B cell (primary cell): ENCODE measurements at regions not wholly inside any gene's neighbourhood (a gene's known extent, or its start where the extent isn't known, plus 50 kb on each side); places are given as distances from the start of the nearest gene placed in this dataset.

Source experiments
- ATAC-seq: fragments of 200-7000 bp; cut with Tn5 transposase; one replicate; pipeline ENCODE4 v1.10.0; 2021; ENCODE audit warnings: low read depth, mild to moderate bottlenecking, moderate number of reproducible peaks, moderate library complexity
- CTCF ChIA-PET: fragments of 350-600 bp; sonication (Branson Sonifier 250); formaldehyde crosslinking; loops from one replicate; lab custom pipeline; 2021; ENCODE audit warnings: antibody characterized with exemption, inconsistent platforms; lab: Charles Lee
- POLR2A ChIA-PET: fragments of 350-600 bp; sonication (Branson Sonifier 250); formaldehyde crosslinking; loops from one replicate; lab custom pipeline; 2021; ENCODE audit warnings: antibody characterized with exemption; lab: Charles Lee
- DNase-seq: peaks from one replicate; pipeline ENCODE4 v3.0.0; 2013
- H2AFZ ChIP-seq: 2 replicates; pipeline ENCODE4 v1.6.1; 2012; ENCODE audit warnings: mild to moderate bottlenecking, low read depth, low read length; ENCODE audit not compliant: insufficient read depth, poor library complexity, severe bottlenecking
- H3K27ac ChIP-seq, 2 donors: 1 replicate in 1 of 2; 2 replicates in 1 of 2; pipeline ENCODE4 v1.5.1; 2012 to 2013; ENCODE audit warnings: low read length in 2 of 2, mild to moderate bottlenecking in 2 of 2, moderate library complexity in 1 of 2
- H3K27me3 ChIP-seq, 4 experiments: fragments of 200-600 bp in 1 of 4; sonication (generic) in 1 of 4; replicated peaks in 1 of 4; 1 replicate in 2 of 4; 2 replicates in 2 of 4; pipeline versions ENCODE4 v1.6.1 to v1.7.0; 2013 to 2016; ENCODE audit warnings: low read length in 3 of 4, mild to moderate bottlenecking in 2 of 4, mixed read lengths in 1 of 4, moderate library complexity in 1 of 4; ENCODE audit not compliant: insufficient read depth in 4 of 4, control insufficient read depth in 3 of 4; ENCODE audit errors: control extremely low read depth in 1 of 4
- H3K36me3 ChIP-seq, 2 experiments: replicated peaks in 1 of 2; 1 replicate in 1 of 2; 2 replicates in 1 of 2; pipeline versions ENCODE4 v1.6.1 to v1.7.1; 2013; ENCODE audit warnings: low read length in 1 of 2; ENCODE audit not compliant: insufficient read depth in 2 of 2, control insufficient read depth in 1 of 2; ENCODE audit errors: control extremely low read depth in 1 of 2, extremely low read depth in 1 of 2
- H3K4me1 ChIP-seq, 2 donors: fragments of 200-600 bp in 1 of 2; sonication (generic) in 1 of 2; 1 replicate in 1 of 2; 2 replicates in 1 of 2; pipeline versions ENCODE4 v1.5.1 to v1.6.1; 2013 to 2017; ENCODE audit warnings: low read length in 2 of 2; ENCODE audit not compliant: control insufficient read depth in 2 of 2, insufficient read depth in 2 of 2
- H3K4me2 ChIP-seq: replicated peaks from 2 replicates; pipeline ENCODE3; 2012; ENCODE audit warnings: mild to moderate bottlenecking, low read depth, low read length; ENCODE audit not compliant: poor library complexity, severe bottlenecking
- H3K4me3 ChIP-seq, 5 experiments: fragments of 200-600 bp in 1 of 5; sonication (generic) in 1 of 5; 1 replicate in 3 of 5; 2 replicates in 2 of 5; pipeline versions ENCODE4 v1.5.1 to v1.7.0; 2011 to 2016; ENCODE audit warnings: low read length in 4 of 5, mild to moderate bottlenecking in 4 of 5, low read depth in 2 of 5, control low read depth in 1 of 5, moderate library complexity in 1 of 5; ENCODE audit not compliant: insufficient read depth in 1 of 5; ENCODE audit errors: control extremely low read depth in 1 of 5, extremely low read depth in 1 of 5
- H3K79me2 ChIP-seq: fragments of 200-600 bp; sonication (generic); one replicate; pipeline ENCODE4 v1.6.0; 2016; ENCODE audit warnings: low read length; ENCODE audit not compliant: control insufficient read depth, insufficient read depth
- H3K9ac ChIP-seq: fragments of 200-600 bp; sonication (generic); 2 replicates; pipeline ENCODE4 v1.6.1; 2017; ENCODE audit warnings: mild to moderate bottlenecking, low read length, moderate library complexity
- H3K9me3 ChIP-seq, 3 donors: one replicate each; pipeline versions ENCODE4 v1.6.1 to v1.7.1; 2013; ENCODE audit warnings: low read length in 2 of 3; ENCODE audit not compliant: control insufficient read depth in 2 of 3, insufficient read depth in 1 of 3; ENCODE audit errors: control extremely low read depth in 1 of 3
- H4K20me1 ChIP-seq: 2 replicates; pipeline ENCODE4 v1.6.0; 2012; ENCODE audit warnings: mild to moderate bottlenecking, low read length; ENCODE audit not compliant: insufficient read depth, control insufficient read depth, poor library complexity, severe bottlenecking
- H3K27ac Mint-ChIP-seq: one replicate; pipeline ENCODE4 v1.8.0; 2021; ENCODE audit warnings: mixed read lengths
- H3K27me3 Mint-ChIP-seq: one replicate; pipeline ENCODE4 v1.8.0; 2021; ENCODE audit warnings: mixed read lengths
- H3K4me1 Mint-ChIP-seq: one replicate; pipeline ENCODE4 v1.8.0; 2021; ENCODE audit warnings: mixed read lengths
- H3K4me3 Mint-ChIP-seq: one replicate; pipeline ENCODE4 v1.8.0; 2021; ENCODE audit warnings: mixed read lengths
- H3K9me3 Mint-ChIP-seq: one replicate; pipeline ENCODE4 v1.8.0; 2022; ENCODE audit warnings: mixed read lengths; ENCODE audit not compliant: insufficient read depth
- CTCF ChIP-seq: fragments of 200-600 bp; IDR thresholded peaks from one replicate; pipeline ENCODE4 v1.8.0; 2022; ENCODE audit warnings: antibody characterized with exemption, mild to moderate bottlenecking
- EZH2 ChIP-seq: IDR thresholded peaks from 2 replicates; pipeline ENCODE4 v1.6.1; 2012; ENCODE audit warnings: borderline replicate concordance, low read depth, mild to moderate bottlenecking, moderate library complexity, low read length; ENCODE audit not compliant: insufficient read depth, poor library complexity, severe bottlenecking
- WGBS: methylation state at CpG from one replicate; pipeline ENCODE4 v1.1.5; 2013; ENCODE audit warnings: missing lambda C conversion rate; ENCODE audit not compliant: insufficient coverage; 5-methylcytosine and 5-hydroxymethylcytosine counted together
- intact Hi-C: fragments of 100-400 bp; cut with micrococcal nuclease; formaldehyde crosslinking; loops from one replicate; pipeline ENCODE4 v1.10.0; 2022

- Mint-ChIP-seq H3K4me3 (no peak overlapping the region), H3K27me3 (no peaks in the 10 kb centered on the region), H3K27ac (no peak overlapping the region), H3K9me3 (no peaks in the 10 kb centered on the region), H3K4me1 (no peaks in the 10 kb centered on the region)
- POLR2A ChIA-PET: no interaction called here
- no peak for TF ChIP-seq EZH2
- TF ChIP-seq CTCF: no peak
- intact Hi-C loops: no loop called here
- whole genome bisulfite sequencing: 90% methylated on average over 51 of the region's 54 CpGs
- CTCF ChIA-PET: no interaction called here
- Histone ChIP-seq H3K27ac (no peak overlapping the region), H2AFZ (no peak overlapping the region), H3K9me3 (peaks cover 0 to under 1% (median 0%) of the 10 kb centered on the region in 3 donors), H3K9ac (no peak overlapping the region), H3K79me2 (no peaks in the 10 kb centered on the region), H3K4me2 (no peak overlapping the region), H3K36me3 (no peaks in the 10 kb centered on the region), H3K27me3 (no peaks in the 10 kb centered on the region), H3K4me1 (no peaks in the 10 kb centered on the region), H3K4me3 (no peak overlapping the region), H4K20me1 (no peaks in the 10 kb centered on the region)
- ATAC-seq (no peak), DNase-seq (no peak)
Observed at GRCh38 chr11:69377029-69377952, 83.3 kb downstream of the MYEOV start.

GRCh38 chr11:69377953-69378302 lies 84.0 kb downstream of the MYEOV start:
- Histone ChIP-seq H3K36me3 (no peaks in the 10 kb centered on the region), H3K4me1 (no peaks in the 10 kb centered on the region), H3K27me3 (no peaks in the 10 kb centered on the region), H3K4me2 (no peak overlapping the region), H2AFZ (no peak overlapping the region), H3K79me2 (no peaks in the 10 kb centered on the region), H3K27ac (no peak overlapping the region), H3K4me3 (no peak overlapping the region), H3K9ac (no peak overlapping the region), H3K9me3 (peaks cover 0 to 2% (median 0%) of the 10 kb centered on the region in 3 donors), H4K20me1 (no peaks in the 10 kb centered on the region)
- Mint-ChIP-seq H3K4me1 (no peaks in the 10 kb centered on the region), H3K4me3 (no peak overlapping the region), H3K27ac (no peak overlapping the region), H3K27me3 (no peaks in the 10 kb centered on the region), H3K9me3 (no peaks in the 10 kb centered on the region)
- ATAC-seq (no peak), DNase-seq (no peak)
- intact Hi-C loops: no loop called here
- WGBS: 92% methylated on average over 13 of the region's 13 CpGs
- ChIA-PET CTCF (no interaction called here), POLR2A (no interaction called here)
- no peak for TF ChIP-seq CTCF
- TF ChIP-seq EZH2: no peak
